ENCODE measurements at regions not wholly inside any gene's neighbourhood (a gene's known extent, or its start where the extent isn't known, plus 50 kb on each side); places are given as distances from the start of the nearest gene placed in this dataset.

- no peak overlapping the region for H3K4me3 ChIP-seq (replicated peaks; ENCODE audit: insufficient read depth, low read length)
- TF ChIP-seq REST (IDR thresholded peaks at IDR 0.05; ENCODE audit: insufficient replicate concordance, low read depth): no peak
- TF ChIP-seq POLR2AphosphoS5 (IDR thresholded peaks at IDR 0.05; ENCODE audit: low read depth): no peak
- no peak for TF ChIP-seq SPI1 (IDR thresholded peaks at IDR 0.05; ENCODE audit: borderline replicate concordance, low read depth)
- H3K27ac ChIP-seq (replicated peaks): no peak overlapping the region
Measured at GRCh38 chr14:49951229-49951607, 58.3 kb downstream of the ARF6 start.

GRCh38 chr14:49951691-49952345 lies 58.9 kb downstream of the ARF6 start:
- no peak for DNase-seq (ENCODE audit: low read depth in 1 of 2, low spot score in 1 of 2)
- Histone ChIP-seq H3K27me3 (ENCODE audit: insufficient read depth, poor library complexity, severe bottlenecking) (no peaks in the 10 kb centered on the region), H3K4me3 (replicated peaks; ENCODE audit: insufficient read depth, low read length) (no peak overlapping the region), H3K27ac (replicated peaks) (no peak overlapping the region)
- TF ChIP-seq SPI1 (IDR thresholded peaks at IDR 0.05; ENCODE audit: borderline replicate concordance, low read depth) (no peak), POLR2AphosphoS5 (IDR thresholded peaks at IDR 0.05; ENCODE audit: low read depth) (no peak), GABPA (IDR thresholded peaks at IDR 0.05; ENCODE audit: low read depth) (no peak), REST (IDR thresholded peaks at IDR 0.05; ENCODE audit: insufficient replicate concordance, low read depth) (no peak)
- TF ChIP-seq, protein P1, sequence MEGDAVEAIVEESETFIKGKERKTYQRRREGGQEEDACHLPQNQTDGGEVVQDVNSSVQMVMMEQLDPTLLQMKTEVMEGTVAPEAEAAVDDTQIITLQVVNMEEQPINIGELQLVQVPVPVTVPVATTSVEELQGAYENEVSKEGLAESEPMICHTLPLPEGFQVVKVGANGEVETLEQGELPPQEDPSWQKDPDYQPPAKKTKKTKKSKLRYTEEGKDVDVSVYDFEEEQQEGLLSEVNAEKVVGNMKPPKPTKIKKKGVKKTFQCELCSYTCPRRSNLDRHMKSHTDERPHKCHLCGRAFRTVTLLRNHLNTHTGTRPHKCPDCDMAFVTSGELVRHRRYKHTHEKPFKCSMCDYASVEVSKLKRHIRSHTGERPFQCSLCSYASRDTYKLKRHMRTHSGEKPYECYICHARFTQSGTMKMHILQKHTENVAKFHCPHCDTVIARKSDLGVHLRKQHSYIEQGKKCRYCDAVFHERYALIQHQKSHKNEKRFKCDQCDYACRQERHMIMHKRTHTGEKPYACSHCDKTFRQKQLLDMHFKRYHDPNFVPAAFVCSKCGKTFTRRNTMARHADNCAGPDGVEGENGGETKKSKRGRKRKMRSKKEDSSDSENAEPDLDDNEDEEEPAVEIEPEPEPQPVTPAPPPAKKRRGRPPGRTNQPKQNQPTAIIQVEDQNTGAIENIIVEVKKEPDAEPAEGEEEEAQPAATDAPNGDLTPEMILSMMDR (IDR thresholded peaks at IDR 0.05; ENCODE audit: insufficient read depth, low read length): no peak

More at GRCh38 chr14:49951229-49951607, 58.3 kb downstream of the ARF6 start:
- DNase-seq (ENCODE audit: low read depth in 1 of 2, low spot score in 1 of 2): no peak
- H3K27me3 ChIP-seq (ENCODE audit: insufficient read depth, poor library complexity, severe bottlenecking): no peaks in the 10 kb centered on the region

GRCh38 chr14:49953196-49953595 lies 60.3 kb downstream of the ARF6 start:
- TF ChIP-seq GABPA (IDR thresholded peaks at IDR 0.05; ENCODE audit: low read depth) (no peak), SPI1 (IDR thresholded peaks at IDR 0.05; ENCODE audit: borderline replicate concordance, low read depth) (no peak), REST (IDR thresholded peaks at IDR 0.05; ENCODE audit: insufficient replicate concordance, low read depth) (no peak), POLR2AphosphoS5 (IDR thresholded peaks at IDR 0.05; ENCODE audit: low read depth) (no peak)
- TF ChIP-seq, protein P1 (IDR thresholded peaks at IDR 0.05; ENCODE audit: insufficient read depth, low read length): no peak
- no peak overlapping the region for H3K27ac ChIP-seq (replicated peaks)
- no peak for DNase-seq (ENCODE audit: low read depth in 1 of 2, low spot score in 1 of 2)
- H3K27me3 ChIP-seq (ENCODE audit: insufficient read depth, poor library complexity, severe bottlenecking): no peaks in the 10 kb centered on the region
- H3K4me3 ChIP-seq (replicated peaks; ENCODE audit: insufficient read depth, low read length): no peak overlapping the region
